OCI-LY3 (cell line): ENCODE measurements at regions not wholly inside any gene's neighbourhood (a gene's known extent, or its start where the extent isn't known, plus 50 kb on each side); places are given as distances from the start of the nearest gene placed in this dataset.
"Not testable (repeated sequence)": the region's sequence is repeated elsewhere in the genome, so short reads cannot be mapped to it uniquely, and the experiment has no call there.

ENCODE experiments used
- EZH2phosphoT487 ChIP-seq: fragments of 200-600 bp; shearing (Covaris generic); IDR thresholded peaks from 2 replicates; pipeline ENCODE4 v1.6.1; 2018; ENCODE audit warnings: antibody characterized with exemption, mixed run types, low read depth
- TF ChIP-seq, protein P1 (sequence below): fragments of 200-600, 300-600 bp; sonication (generic); IDR thresholded peaks from 2 replicates; pipeline ENCODE4 v1.5.1; 2014; ENCODE audit warnings: antibody characterized with exemption, low read length, low read depth

DNA sequence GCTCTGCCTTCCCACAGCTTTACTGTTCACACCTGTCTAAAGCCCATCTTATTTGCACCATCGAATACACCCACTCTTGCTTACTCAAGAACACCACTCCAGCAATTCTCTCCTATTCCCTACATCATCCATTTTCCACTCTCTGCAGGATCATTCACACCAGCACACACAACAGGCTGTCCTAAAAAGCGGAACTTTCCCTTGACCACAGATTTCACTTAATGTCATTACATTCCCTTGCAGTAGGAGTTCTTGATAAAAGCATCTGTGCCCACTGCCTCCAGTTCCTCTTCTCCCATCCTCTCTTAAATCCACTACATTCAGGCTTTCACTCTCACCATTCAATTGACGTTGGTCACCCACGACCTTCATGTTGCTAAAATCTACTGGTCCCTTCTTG lies 103.0 kb upstream of the PABPC3 start:
- TF ChIP-seq, protein P1, sequence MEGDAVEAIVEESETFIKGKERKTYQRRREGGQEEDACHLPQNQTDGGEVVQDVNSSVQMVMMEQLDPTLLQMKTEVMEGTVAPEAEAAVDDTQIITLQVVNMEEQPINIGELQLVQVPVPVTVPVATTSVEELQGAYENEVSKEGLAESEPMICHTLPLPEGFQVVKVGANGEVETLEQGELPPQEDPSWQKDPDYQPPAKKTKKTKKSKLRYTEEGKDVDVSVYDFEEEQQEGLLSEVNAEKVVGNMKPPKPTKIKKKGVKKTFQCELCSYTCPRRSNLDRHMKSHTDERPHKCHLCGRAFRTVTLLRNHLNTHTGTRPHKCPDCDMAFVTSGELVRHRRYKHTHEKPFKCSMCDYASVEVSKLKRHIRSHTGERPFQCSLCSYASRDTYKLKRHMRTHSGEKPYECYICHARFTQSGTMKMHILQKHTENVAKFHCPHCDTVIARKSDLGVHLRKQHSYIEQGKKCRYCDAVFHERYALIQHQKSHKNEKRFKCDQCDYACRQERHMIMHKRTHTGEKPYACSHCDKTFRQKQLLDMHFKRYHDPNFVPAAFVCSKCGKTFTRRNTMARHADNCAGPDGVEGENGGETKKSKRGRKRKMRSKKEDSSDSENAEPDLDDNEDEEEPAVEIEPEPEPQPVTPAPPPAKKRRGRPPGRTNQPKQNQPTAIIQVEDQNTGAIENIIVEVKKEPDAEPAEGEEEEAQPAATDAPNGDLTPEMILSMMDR = not testable (repeated sequence)
- not testable (repeated sequence) for TF ChIP-seq EZH2phosphoT487
